GM19023 (cell line): ENCODE measurements at regions not wholly inside any gene's neighbourhood (a gene's known extent, or its start where the extent isn't known, plus 50 kb on each side); places are given as distances from the start of the nearest gene placed in this dataset.

ENCODE experiments used
- ATAC-seq: cut with Tn5 transposase; IDR thresholded peaks from one replicate; pipeline ENCODE4 v1.9.1; 2021; ENCODE audit warnings: mild to moderate bottlenecking, moderate library complexity; ENCODE audit not compliant: unreplicated experiment

DNA sequence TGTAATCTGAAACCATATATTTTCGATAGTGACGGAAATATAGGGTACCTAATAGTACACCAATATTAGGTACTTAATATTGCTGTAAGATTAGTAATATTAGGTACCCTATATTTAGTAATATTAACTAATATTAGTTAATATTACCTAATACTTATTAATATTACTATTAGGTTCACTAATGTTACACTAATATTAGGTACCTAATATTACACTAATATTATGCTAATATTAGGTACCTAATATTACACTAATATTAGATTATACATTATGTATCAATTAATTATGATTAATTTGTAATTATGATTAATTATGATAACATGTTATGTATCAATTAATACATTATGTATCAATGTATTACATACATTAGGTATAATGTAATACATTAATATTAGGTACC is 518.2 kb upstream of the LRATD1 start:
- no peak for ATAC-seq

DNA sequence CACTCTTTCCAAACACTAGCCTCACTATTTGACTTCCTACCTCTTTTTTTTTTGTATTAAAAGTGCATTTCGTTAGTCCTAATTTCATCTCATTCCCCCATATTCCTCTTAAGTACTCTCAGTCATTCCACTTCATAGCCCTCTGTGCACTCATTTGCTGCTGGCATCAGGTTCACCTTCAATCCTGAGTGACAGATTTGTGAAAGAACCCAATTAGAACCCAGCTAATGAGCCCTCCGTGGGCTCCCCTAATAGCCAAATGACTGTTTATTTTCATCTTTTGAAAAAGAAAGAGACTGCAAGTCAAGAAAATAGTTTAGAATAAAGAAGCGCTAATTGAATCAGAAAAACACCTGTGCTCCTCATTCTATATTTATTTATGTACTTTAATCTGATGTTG is 512.1 kb upstream of the LRATD1 start:
- ATAC-seq, result no peak

DNA sequence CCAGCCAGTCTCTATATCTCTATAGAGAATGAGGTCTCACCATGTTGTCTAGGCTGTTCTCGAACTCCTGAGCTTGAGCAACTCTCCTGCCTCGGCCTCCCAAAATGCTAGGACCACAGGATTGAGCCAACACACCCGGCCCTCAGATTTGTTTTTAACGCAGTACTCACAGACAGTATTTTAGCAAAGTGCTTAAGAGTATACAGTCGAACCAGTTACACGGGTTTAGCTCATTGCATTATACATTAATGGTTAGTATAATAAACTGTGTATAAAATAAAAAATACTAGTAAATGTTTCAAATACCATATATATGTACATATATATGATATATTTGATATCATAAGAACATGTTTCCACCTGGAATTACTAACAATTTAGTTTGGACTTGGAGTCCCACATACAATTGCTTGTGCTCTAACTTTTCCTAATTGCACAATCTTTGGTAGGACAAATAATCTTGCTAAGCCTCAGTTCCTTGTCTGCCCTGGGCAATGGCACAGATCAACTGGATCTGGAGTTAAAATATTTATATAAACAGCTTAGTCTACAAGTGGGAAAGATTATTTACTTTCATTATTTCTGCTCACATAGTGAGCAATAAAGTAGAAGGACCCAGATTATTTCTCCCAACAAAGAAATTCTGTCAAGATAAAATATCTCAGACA is 508.9 kb upstream of the LRATD1 start:
- no peak for ATAC-seq

DNA sequence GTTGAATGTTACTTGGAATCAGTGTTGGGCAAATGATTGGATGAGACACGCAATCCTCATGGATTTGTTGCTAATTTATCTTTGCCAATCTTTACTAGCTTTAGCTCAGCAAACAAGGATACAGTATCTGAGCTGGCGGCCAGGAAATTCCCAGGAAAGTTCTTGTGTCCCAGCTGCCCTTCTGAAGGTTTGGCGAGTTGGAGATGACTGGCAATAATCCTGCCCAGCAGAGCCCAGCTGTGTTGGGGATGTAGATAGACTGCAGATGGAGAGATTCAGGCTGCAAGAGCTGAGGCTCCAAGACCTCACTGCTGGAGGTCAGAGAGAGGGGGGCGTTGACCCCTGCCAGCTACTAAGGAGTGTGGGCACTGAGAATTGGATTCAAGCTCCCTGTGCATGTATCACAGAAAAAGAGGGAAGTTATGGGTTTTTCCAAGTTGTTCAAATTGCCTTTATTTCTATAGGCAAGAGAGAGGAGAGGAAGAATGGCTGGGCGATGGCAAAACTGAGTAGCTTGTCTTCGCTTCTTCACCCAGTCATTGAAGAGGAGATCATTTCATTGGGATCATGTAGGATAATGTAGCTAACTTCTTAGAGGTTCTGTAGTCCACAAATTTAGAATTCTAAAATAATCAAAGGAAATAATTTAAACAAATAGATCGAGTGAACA is 506.8 kb upstream of the LRATD1 start:
- ATAC-seq, result no peak

DNA sequence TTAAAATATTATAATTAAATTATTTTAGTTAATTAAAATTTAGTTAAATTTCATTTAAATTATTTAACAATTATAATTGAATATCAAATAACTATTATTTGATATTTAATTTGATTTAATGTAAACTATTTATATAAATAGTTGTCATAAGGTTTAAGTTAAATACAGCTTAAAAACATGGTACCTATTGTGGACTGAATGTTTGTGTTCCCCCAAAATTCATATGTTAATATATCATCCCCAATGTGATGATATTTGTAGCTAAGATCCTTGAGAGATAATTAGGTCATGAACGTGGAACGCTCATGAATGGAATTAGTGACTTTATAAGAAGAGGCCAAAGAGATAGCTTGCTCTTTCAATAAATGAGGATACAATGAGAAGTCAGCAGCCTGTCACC is 505.7 kb upstream of the LRATD1 start:
- ATAC-seq, result no peak

DNA sequence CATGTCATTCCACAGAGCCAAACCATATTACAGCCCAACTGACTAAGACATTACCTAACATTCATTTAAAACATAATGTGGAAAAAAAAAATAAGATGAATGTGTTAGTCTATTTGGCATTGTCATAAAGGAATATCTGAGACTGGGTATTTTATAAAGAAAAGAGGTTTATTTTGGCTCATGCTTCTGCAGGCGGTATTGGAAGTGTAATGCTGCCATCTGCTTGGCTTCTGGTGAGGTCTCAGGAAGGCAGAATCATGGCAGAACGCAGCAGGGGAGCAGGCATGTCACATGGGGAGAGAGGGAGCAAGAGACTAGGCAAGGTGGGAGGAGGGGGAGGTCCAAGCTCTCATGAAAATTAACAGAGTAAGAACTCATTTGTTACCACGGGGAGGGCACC is 504.8 kb upstream of the LRATD1 start:
- ATAC-seq, result no peak

DNA sequence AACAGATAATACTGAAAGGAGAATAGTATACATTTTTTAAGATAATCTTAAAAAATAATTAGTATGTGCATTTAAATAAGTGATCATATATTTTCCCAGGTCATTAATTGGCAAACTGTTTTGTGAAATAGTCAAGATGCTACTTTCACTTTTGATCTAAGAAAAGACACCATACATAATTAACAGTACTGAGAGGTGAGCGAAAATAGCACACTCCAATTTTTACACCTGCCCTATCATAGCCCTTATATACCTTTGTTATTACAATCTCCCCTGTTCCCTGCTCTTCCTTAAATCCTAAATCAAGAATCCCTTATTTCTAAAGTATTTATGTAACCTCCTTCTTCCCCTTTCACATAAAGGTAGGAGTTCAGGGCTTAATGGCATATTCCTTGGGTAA is 500.1 kb upstream of the LRATD1 start:
- ATAC-seq, result no peak

DNA sequence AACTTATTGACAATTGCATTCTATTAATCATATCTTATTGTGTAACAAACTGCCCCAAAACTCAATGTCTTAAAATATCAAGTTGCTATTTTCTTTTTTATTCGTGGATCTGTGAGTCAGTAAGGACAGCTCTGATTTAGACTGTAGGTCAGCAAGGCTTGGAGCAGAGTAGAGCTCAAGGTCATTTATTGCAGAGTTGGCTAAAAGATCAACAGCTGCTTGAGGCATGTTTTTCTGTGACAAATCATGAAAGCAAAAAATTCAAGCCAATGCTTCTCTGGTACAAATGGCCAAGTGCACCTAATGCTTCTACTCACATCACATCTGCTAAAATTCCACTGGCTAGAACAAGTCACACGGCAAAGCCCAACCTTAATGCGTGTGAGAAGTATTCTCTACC is 497.7 kb upstream of the LRATD1 start:
- no peak for ATAC-seq

DNA sequence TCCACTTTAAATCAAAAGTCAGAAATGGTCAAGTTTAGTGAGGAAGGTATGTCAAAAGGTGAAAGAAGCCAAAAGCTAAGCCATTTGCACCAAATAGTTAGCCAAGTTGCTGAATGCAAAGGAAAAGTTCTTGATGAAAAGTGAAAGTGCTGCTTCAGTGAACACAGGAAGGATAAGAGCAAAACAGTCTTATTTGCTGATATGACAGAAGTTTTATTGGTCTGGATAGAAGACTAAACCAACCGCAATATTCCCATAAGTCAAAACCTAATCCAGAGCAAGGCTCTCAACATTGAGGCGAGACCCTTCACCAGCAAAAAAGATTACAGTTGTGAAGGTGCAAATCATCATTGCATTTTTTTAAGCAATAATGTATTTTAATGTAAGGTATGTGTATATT is 496.5 kb upstream of the LRATD1 start:
- ATAC-seq, result no peak

DNA sequence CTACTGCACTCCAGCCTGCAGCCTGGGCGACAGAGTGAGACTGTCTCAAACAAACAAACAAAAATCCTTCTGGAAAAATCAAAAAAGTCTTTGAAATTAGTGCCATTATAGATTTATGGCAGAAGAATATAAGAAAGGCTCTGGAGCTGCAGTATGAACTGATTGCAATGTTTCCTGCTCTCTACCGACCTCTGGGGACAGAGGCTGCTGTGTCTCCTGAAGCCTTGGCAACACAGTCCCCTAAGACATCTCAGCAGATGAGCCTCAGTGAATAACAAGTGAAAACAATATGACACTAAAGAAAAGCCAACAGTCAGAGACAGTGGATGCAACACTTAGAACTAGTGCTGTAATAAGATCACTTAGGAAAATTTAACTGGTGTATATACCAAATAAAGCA is 494.9 kb upstream of the LRATD1 start:
- ATAC-seq, result no peak

DNA sequence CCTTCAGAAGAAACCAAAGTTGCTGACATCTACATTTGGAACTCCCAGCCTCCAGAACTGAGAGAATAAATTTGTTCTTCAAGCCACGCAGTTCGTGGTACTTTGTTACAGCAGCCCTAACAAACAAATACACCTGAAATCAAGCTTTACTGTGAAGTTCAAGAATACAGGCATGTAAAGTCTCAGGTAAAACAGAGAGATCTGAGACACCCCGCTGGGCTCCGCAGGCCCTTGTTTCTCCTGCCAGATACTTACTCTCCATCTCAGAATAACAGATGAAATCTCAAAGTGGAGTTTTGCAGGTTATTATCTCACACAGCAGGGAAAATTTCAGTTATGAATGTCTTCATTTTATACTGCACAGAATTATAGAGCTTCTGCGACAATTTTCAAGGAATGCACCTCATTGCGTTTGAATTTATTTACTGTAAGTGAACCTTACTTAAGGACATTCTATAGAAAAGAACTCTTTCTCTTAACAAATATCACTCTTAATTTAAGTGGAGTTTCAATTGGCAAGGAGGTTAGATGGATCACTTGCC is 492.4 kb upstream of the LRATD1 start:
- no peak for ATAC-seq

DNA sequence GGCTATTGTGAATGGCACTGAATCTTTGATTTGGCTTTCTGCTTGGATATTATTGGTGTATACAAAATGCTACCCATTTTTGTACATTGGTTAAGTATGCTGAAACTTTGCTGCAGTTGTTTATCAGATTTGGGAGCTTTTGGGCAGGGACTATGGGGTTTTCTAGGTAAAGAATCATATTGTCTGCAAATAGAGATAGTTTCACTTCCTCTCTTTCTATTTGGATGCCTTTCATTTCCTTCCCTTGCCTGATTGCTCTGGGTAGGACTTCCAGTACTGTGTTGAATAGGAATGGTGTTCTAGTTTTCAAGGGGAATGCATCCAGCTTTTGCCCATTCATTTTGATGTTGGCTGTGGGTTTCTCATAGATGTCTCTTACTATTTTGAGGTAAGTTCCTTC is 489.1 kb upstream of the LRATD1 start:
- no peak for ATAC-seq

DNA sequence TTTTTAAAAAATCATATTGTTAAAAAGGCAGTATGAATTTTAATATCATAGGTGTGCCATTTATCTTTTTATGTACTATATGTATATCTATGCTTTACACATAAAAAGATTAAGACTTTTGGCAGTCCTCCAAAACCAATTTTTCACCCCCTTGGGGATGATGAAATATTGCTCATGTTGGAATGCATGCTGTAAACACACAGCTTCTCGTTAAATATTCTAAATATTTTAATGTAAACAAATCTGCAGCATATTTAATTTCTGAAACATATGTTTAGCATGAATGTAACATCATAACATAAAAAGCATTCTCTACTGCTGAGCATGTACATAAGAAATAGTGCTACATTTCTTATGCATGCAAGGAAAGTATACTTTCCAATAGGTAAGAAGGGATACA is 484.3 kb upstream of the LRATD1 start:
- no peak for ATAC-seq

DNA sequence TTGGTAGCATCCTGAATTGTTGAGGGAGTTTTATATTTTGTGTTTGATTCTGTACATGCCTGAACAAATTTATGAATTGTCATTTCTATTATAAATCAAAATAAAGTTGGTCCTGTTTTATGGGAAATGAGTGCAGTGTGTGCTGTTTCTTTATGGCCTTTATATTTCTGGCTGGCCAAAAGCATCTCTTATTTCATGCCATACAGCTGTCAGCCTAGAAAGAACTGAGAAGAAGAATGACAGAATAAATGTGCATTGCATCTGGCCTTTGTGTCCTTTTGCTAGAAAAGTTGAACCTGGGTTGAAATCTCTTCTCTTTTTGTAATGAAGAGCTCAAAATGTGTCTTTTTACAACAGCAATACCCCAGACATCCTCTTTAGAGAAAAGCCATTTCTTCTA is 474.7 kb upstream of the LRATD1 start:
- ATAC-seq, result no peak

DNA sequence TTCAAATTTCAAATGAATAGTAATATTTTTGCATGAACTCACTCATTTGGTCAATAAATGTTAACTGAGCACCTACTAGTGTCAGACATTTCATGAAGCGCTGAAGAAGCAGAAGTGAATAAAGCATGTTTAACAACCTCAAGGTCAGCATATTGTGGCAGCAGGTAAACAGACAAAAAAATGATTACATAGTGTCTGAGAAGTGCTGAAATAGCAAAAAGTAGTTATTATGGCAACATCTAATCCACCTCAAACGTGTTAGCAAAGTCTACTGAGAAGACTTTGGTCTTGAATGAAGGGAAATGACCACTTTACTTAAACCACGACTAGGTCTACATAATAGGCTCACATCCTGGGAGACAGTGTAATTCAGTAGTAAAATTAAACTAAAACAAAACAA is 452.2 kb upstream of the LRATD1 start:
- ATAC-seq, result no peak

DNA sequence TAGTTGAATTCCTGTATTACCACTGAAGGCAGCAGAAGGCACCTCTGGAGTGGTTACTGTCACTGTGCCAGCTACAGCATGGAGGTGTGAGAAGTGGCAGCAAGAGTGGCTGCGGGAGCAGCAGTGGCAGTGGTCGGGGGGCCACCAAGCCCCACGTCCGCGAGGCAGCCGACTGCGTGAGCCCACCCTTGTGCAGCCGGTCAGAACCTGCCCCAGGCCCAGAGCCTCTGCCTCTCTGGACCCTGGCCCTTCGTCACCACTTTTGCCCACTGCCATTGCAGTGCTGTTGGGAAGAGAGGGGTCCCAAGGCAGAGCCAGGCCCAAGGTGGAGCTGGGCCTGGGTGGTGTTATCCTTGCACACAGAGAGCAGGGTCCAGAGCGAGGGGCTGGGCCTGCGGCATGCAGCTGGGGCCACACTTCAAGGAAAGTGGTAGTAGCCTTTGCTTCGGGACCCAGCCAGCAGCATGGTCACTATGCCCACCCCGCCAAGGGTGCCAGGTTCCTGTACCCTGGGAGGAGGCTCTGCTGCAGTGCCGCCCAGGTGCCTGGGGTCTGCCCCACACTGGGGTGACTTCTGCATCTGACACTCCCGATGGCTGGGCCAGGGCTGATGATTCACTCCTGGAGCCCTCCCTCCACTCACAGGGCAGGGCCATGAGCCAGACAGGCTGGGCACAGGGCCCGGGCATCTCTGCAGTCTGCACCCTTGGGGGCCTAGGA is 450.1 kb upstream of the LRATD1 start:
- no peak for ATAC-seq

DNA sequence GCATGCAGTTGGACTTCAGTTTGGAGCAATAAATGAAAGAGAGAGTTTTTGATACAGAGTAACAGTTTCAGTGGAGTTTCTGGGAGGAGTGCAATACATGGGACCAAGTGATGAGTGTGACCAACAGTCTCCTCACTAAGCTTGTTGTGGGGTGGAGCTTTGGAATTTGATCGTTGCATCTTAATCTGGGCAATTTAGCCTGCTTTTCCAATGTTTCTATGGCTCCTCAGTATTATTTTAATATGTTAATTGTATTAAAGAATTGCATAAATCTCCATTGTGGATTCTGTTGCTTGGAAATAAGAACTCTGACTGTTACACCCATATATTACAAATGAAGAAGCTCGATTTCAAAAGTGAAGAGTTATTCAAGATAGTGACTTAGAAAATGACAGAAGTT is 446.6 kb upstream of the LRATD1 start:
- ATAC-seq, result no peak

DNA sequence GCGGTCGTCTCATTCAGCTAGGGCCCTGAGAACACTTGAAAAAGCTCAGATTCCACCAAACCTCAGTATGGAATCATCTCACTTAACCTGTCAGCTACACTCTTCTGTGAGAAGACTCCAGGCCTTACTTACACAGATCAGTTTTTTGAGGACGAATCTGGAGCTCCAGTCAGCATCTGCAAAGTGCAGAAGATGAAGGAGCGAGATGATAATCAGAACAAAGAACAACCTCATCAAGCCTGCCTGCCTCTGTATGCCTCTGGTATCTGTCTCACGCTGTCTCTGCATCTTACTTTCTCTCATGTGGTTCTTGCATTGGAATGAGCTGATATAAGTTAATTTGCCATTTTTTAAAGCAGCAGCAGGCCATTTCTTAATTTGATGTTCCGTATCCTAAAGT is 444.1 kb upstream of the LRATD1 start:
- no peak for ATAC-seq

DNA sequence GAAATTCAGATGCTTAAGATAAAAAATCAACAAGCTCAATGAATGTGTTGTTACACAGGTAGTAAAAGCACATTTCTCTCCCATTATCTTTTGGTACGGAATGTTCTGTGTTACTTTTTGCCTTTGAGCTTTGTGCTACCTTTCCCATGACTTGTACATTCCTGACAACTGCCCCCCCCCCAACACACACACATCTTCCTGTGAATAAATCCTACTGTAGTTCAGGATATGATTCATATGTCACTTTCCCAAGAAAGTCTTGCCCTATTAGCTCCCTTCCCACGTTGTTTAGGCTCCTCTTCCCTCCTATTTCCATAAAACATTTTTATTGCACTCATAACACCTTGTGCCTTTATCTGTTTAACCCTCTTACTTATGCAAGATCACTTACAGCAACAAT is 442.6 kb upstream of the LRATD1 start:
- ATAC-seq, result no peak

DNA sequence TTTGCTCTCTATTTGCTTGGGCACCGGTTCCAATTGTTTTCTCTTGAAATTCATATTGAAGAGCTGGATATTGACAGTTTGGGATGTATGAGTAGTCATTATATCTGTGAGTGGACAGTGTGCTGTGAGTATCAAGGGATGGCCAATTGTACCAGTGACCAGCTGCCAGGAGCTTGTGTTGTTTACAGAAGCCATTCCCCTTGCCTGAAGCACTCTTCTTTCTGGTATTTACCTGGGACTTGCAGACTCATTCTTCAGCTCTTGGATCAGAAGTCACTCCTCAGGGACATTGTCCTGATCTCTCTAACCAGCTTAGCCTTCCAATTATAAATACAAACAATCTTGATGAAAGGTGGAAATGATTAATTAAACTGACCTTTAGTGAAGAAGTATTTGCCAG is 438.3 kb upstream of the LRATD1 start:
- no peak for ATAC-seq

DNA sequence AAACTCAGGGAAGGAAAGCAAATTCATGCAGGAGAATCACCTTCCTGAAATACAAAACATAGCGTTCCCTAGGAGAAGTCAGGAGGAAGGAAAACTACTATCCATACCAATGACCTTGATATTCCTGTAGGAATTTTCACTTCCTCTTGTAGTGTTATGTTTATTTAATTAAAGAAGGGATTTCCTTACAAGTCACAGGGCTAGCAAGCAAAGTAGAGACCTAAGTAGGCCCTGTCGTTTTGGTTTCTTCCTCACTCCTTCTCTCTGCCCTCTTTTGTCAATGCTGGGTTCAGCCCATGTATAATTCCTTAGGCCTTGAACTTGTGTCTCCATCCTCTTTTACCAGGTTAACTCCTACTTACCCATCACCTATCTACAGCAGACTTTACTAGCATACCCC is 435.2 kb upstream of the LRATD1 start:
- no peak for ATAC-seq

DNA sequence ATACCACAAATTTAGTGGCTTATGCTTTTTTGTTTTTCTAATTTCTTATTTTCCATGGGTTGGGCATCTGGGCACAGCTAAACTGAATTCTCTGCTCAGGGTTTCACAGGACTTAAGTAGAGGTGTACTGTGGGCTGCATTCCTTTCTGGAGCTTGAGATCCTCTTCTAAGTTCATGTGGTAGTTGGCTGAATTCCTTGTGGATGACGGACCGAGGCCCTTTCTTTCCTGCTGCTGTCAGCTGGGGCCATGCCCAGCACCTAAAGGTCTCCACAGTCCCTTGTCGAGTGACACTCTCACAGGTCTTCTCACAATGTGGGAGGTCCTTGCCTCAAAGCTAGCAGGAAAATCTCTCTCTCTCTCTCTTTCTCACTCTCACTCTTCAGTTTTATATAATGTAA is 433.5 kb upstream of the LRATD1 start:
- ATAC-seq, result no peak
